OCI-LY3 (cell line): ENCODE measurements at regions not wholly inside any gene's neighbourhood (a gene's known extent, or its start where the extent isn't known, plus 50 kb on each side); places are given as distances from the start of the nearest gene placed in this dataset.

Source experiments
- EZH2phosphoT487 ChIP-seq: fragments of 200-600 bp; shearing (Covaris generic); IDR thresholded peaks from 2 replicates; pipeline ENCODE4 v1.6.1; 2018; ENCODE audit warnings: antibody characterized with exemption, mixed run types, low read depth
- TF ChIP-seq, protein P1 (sequence below): fragments of 200-600, 300-600 bp; sonication (generic); IDR thresholded peaks from 2 replicates; pipeline ENCODE4 v1.5.1; 2014; ENCODE audit warnings: antibody characterized with exemption, low read length, low read depth

DNA sequence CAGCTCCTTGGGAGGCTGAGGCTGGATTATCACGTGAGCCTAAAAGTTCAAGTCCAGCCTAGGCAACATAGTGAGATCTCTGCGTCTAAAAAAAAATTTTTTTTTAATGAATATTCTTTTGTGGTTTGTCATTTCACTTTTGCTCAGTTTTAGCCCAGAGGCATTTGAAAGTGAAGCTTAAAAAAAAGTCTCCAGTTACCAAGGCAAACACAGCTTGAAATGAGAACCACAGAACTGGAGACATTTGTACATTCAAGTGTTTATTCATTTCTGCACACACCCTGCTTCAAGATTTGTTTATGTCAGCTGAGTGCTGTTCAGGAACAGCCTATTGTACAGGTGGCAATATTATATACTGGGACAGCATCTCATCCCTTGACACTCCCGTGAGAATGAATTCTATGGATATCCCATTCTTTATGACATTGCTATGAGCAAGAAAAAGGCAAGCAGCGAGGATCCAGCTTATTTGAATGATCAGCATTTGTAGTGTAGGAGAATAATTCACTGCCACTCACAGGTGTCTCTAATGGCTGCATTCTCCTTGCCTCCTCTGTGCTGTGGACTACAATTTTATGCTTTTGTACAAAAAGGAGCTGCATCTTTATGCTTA lies 444.8 kb upstream of the GRM7 start:
- TF ChIP-seq, protein P1, sequence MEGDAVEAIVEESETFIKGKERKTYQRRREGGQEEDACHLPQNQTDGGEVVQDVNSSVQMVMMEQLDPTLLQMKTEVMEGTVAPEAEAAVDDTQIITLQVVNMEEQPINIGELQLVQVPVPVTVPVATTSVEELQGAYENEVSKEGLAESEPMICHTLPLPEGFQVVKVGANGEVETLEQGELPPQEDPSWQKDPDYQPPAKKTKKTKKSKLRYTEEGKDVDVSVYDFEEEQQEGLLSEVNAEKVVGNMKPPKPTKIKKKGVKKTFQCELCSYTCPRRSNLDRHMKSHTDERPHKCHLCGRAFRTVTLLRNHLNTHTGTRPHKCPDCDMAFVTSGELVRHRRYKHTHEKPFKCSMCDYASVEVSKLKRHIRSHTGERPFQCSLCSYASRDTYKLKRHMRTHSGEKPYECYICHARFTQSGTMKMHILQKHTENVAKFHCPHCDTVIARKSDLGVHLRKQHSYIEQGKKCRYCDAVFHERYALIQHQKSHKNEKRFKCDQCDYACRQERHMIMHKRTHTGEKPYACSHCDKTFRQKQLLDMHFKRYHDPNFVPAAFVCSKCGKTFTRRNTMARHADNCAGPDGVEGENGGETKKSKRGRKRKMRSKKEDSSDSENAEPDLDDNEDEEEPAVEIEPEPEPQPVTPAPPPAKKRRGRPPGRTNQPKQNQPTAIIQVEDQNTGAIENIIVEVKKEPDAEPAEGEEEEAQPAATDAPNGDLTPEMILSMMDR: no peak
- no peak for TF ChIP-seq EZH2phosphoT487
